BLaER1 treated with 17β-estradiol and CSF1 and Interleukin-3, amounts not matched to agents 10 nM and 100 nM (cell line): ENCODE measurements at regions not wholly inside any gene's neighbourhood (a gene's known extent, or its start where the extent isn't known, plus 50 kb on each side); places are given as distances from the start of the nearest gene placed in this dataset.

Experiments used
- H3K27ac ChIP-seq, 11 experiments: shearing (Covaris generic); formaldehyde crosslinking; 2 replicates each; pipeline ENCODE4 v1.8.1; 2022
- H3K27me3 ChIP-seq, 11 experiments: shearing (Covaris generic); formaldehyde crosslinking; 2 replicates each; pipeline ENCODE4 v1.8.1; 2022
- H3K36me3 ChIP-seq, 11 experiments: shearing (Covaris generic); formaldehyde crosslinking; 2 replicates each; pipeline ENCODE4 v1.8.1; 2022
- H3K4me1 ChIP-seq, 10 experiments: shearing (Covaris generic); formaldehyde crosslinking; 2 replicates each; pipeline ENCODE4 v1.8.1; 2022
- H3K4me2 ChIP-seq, 11 experiments: shearing (Covaris generic); formaldehyde crosslinking; 2 replicates each; pipeline ENCODE4 v1.8.1; 2022
- H3K4me3 ChIP-seq, 10 experiments: shearing (Covaris generic); formaldehyde crosslinking; 2 replicates each; pipeline ENCODE4 v1.8.1; 2022
- H3K9ac ChIP-seq, 11 experiments: shearing (Covaris generic); formaldehyde crosslinking; 2 replicates each; pipeline ENCODE4 v1.8.1; 2022
- H3K9me3 ChIP-seq, 11 experiments: shearing (Covaris generic); formaldehyde crosslinking; replicated peaks in 1 of 11; 2 replicates each; pipeline ENCODE4 v1.8.1; 2022
- H4K20me1 ChIP-seq, 11 experiments: shearing (Covaris generic); formaldehyde crosslinking; 2 replicates each; pipeline ENCODE4 v1.8.1; 2022
- Cebpa-rat ChIP-seq, 11 experiments: shearing (Covaris generic); IDR thresholded peaks; 2 replicates each; pipeline ENCODE4 v1.8.1; 2022

GRCh38 chrX:39815631-39816030 lies 282.1 kb downstream of the BCOR start:
- H3K27ac ChIP-seq, result peak overlapping the region in 3 of 11 experiments; percentile 57 to 69 (median 64); a peak in 2 of 22 replicates
- no peaks in the 10 kb centered on the region for H3K36me3 ChIP-seq
- TF ChIP-seq Cebpa-rat (IDR thresholded peaks at IDR 0.05), result no peak
- H4K20me1 ChIP-seq, result no peaks in the 10 kb centered on the region; a peak in 1 of 22 replicates
- peaks cover 28 to 51% (median 36%) of the 10 kb centered on the region in 10 experiments for H3K4me1 ChIP-seq
- peak overlapping the region; percentile 22 to 88 (median 65) for H3K4me2 ChIP-seq
- no peak overlapping the region for H3K4me3 ChIP-seq
- H3K9me3 ChIP-seq, result no peaks in the 10 kb centered on the region
- H3K9ac ChIP-seq, result no peak overlapping the region
- H3K27me3 ChIP-seq, result peaks cover 20 to 70% (median 37%) of the 10 kb centered on the region in 11 experiments

- no peaks in the 10 kb centered on the region; a peak in 1 of 22 replicates for H4K20me1 ChIP-seq
- peaks cover 33 to 73% (median 50%) of the 10 kb centered on the region in 11 experiments for H3K27me3 ChIP-seq
- peak overlapping the region; percentile 22 to 88 (median 65) for H3K4me2 ChIP-seq
- peak overlapping the region in 6 of 11 experiments; percentile 13 to 52 (median 32); a peak in 9 of 22 replicates for H3K9ac ChIP-seq
- peak overlapping the region in 2 of 10 experiments; percentile 21; a peak in 2 of 20 replicates for H3K4me3 ChIP-seq
- no peaks in the 10 kb centered on the region for H3K36me3 ChIP-seq
- peaks cover 28 to 51% (median 36%) of the 10 kb centered on the region in 10 experiments for H3K4me1 ChIP-seq
- H3K27ac ChIP-seq, result peak overlapping the region in 7 of 11 experiments; percentile 12 to 69 (median 57); a peak in 14 of 22 replicates
- no peaks in the 10 kb centered on the region for H3K9me3 ChIP-seq
- TF ChIP-seq Cebpa-rat (IDR thresholded peaks at IDR 0.05), result no peak
Observed at GRCh38 chrX:39816871-39817731, 280.7 kb downstream of the BCOR start.

- Histone ChIP-seq H3K27ac (no peak overlapping the region; a peak in 2 of 22 replicates), H3K9me3 (no peaks in the 10 kb centered on the region), H3K27me3 (peaks cover 38 to 74% (median 56%) of the 10 kb centered on the region in 11 experiments), H3K4me1 (peaks cover 28 to 51% (median 36%) of the 10 kb centered on the region in 10 experiments), H3K4me3 (no peak overlapping the region), H4K20me1 (no peaks in the 10 kb centered on the region; a peak in 1 of 22 replicates), H3K9ac (no peak overlapping the region), H3K4me2 (peak overlapping the region in 9 of 11 experiments; percentile 59 to 88 (median 78); a peak in 17 of 22 replicates), H3K36me3 (no peaks in the 10 kb centered on the region)
- TF ChIP-seq Cebpa-rat (IDR thresholded peaks at IDR 0.05), result no peak
Observed at GRCh38 chrX:39817754-39818470, 279.8 kb downstream of the BCOR start.

- Histone ChIP-seq H3K4me3 (no peak overlapping the region), H3K27ac (no peak overlapping the region), H3K9me3 (0 out of 22 replicates have a peak, but pooled peaks cover 0 to 4% (median 0%) of the 10 kb centered on the region in 11 experiments), H3K9ac (no peak overlapping the region), H3K27me3 (peaks cover 38 to 69% (median 57%) of the 10 kb centered on the region in 11 experiments), H3K4me2 (peak overlapping the region in 1 of 11 experiments; percentile 78; a peak in 1 of 22 replicates), H3K4me1 (peaks cover 33 to 58% (median 44%) of the 10 kb centered on the region in 10 experiments), H4K20me1 (peaks cover 0 to 1% (median 0%) of the 10 kb centered on the region in 11 experiments; a peak in 1 of 22 replicates), H3K36me3 (no peaks in the 10 kb centered on the region)
- TF ChIP-seq Cebpa-rat (IDR thresholded peaks at IDR 0.05), result no peak
Observed at GRCh38 chrX:39818750-39819149, 279.0 kb downstream of the BCOR start.

- Histone ChIP-seq H3K9ac (no peak overlapping the region), H3K4me3 (peak overlapping the region in 5 of 10 experiments; percentile 34 to 56 (median 46); a peak in 10 of 20 replicates), H3K27ac (no peak overlapping the region)
Observed at GRCh38 chrX:39819921-39820849, 277.6 kb downstream of the BCOR start.

GRCh38 chrX:39820938-39821708 lies 276.6 kb downstream of the BCOR start:
- Histone ChIP-seq H3K4me2 (peak overlapping the region; percentile 45 to 83 (median 70); a peak in 21 of 22 replicates), H3K4me3 (peak overlapping the region; percentile 34 to 64 (median 48); a peak in 19 of 20 replicates), H3K9me3 (0 out of 22 replicates have a peak, but pooled peaks cover 0 to 4% (median 0%) of the 10 kb centered on the region in 11 experiments), H3K27ac (no peak overlapping the region), H3K36me3 (no peaks in the 10 kb centered on the region), H3K27me3 (peaks cover 45 to 76% (median 67%) of the 10 kb centered on the region in 11 experiments), H3K4me1 (peaks cover 23 to 52% (median 47%) of the 10 kb centered on the region in 10 experiments), H4K20me1 (peaks cover 0 to 6% (median 0%) of the 10 kb centered on the region in 11 experiments; a peak in 2 of 22 replicates), H3K9ac (peak overlapping the region in 4 of 11 experiments; percentile 36 to 49 (median 40); a peak in 3 of 22 replicates)
- no peak for TF ChIP-seq Cebpa-rat (IDR thresholded peaks at IDR 0.05)

More at GRCh38 chrX:39819921-39820849, 277.6 kb downstream of the BCOR start:
- no peaks in the 10 kb centered on the region for H3K36me3 ChIP-seq
- 0 out of 22 replicates have a peak, but pooled peaks cover 0 to 4% (median 0%) of the 10 kb centered on the region in 11 experiments for H3K9me3 ChIP-seq
- peaks cover 33 to 54% (median 47%) of the 10 kb centered on the region in 10 experiments for H3K4me1 ChIP-seq
- H3K4me2 ChIP-seq, result peak overlapping the region in 10 of 11 experiments; percentile 45 to 83 (median 70); a peak in 15 of 22 replicates
- H3K27me3 ChIP-seq, result peaks cover 39 to 66% (median 58%) of the 10 kb centered on the region in 11 experiments
- peaks cover 0 to 6% (median 0%) of the 10 kb centered on the region in 11 experiments; a peak in 2 of 22 replicates for H4K20me1 ChIP-seq
- TF ChIP-seq Cebpa-rat (IDR thresholded peaks at IDR 0.05), result no peak

GRCh38 chrX:39821709-39822095 lies 276.1 kb downstream of the BCOR start:
- H4K20me1 ChIP-seq, result peaks cover 0 to 6% (median 0%) of the 10 kb centered on the region in 11 experiments; a peak in 3 of 22 replicates
- H3K9me3 ChIP-seq, result 0 out of 22 replicates have a peak, but pooled peaks cover 0 to 4% (median 0%) of the 10 kb centered on the region in 11 experiments
- H3K9ac ChIP-seq, result 0 out of 22 replicates have a peak overlapping the region, but pooled peaks of 1 of the 11 experiments have one; percentile 31
- H3K27ac ChIP-seq, result no peak overlapping the region
- H3K27me3 ChIP-seq, result peaks cover 48 to 81% (median 70%) of the 10 kb centered on the region in 11 experiments
- H3K4me2 ChIP-seq, result peak overlapping the region in 10 of 11 experiments; percentile 37 to 83 (median 50); a peak in 15 of 22 replicates
- no peaks in the 10 kb centered on the region for H3K36me3 ChIP-seq
- no peak for TF ChIP-seq Cebpa-rat (IDR thresholded peaks at IDR 0.05)
- peaks cover 18 to 52% (median 47%) of the 10 kb centered on the region in 10 experiments for H3K4me1 ChIP-seq
- H3K4me3 ChIP-seq, result peak overlapping the region in 6 of 10 experiments; percentile 32 to 64 (median 49); a peak in 7 of 20 replicates
